ENCODE measurements at regions not wholly inside any gene's neighbourhood (a gene's known extent, or its start where the extent isn't known, plus 50 kb on each side); places are given as distances from the start of the nearest gene placed in this dataset.

DNA sequence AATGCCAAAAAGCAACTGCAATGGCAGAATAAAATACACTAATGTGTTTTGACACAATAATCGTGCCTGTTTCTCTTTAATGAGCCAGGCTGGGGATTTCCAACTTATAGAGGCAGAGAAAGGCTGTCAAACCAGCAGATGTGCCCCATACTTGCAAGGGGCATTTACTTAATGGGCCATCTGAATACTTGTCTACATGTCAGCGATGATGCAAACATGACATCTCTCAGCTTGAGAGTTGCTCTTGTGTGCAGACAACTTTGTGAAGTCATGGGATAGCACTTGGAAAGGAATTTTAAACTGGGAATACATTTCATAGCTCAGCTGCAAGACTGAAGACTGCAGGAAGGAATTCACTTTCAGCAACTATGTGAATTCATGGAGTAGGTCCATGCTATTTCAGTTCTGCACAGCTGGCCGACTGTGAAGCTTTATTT is 127.4 kb upstream of the ADAMTS9 start:
- H3K4me2 ChIP-seq, result no peak overlapping the region
- no peaks in the 10 kb centered on the region; the same call in 2 of the 3 replicates for H3K9me3 Mint-ChIP-seq
- DNase-seq (ENCODE audit: low spot score) (no peak), ATAC-seq (no peak)
- no peaks in the 10 kb centered on the region for H3K79me2 ChIP-seq (replicated peaks; ENCODE audit: insufficient read depth)
- no peaks in the 10 kb centered on the region for H3K9me2 ChIP-seq (ENCODE audit: insufficient read depth)
- H3K27ac ChIP-seq (ENCODE audit: low read depth), result no peak overlapping the region
- H3K4me1 Mint-ChIP-seq, result no peaks in the 10 kb centered on the region; the same call in 2 of the 3 replicates
- H3K4me3 ChIP-seq, result no peak overlapping the region
- no peak overlapping the region for H3K4me3 Mint-ChIP-seq
- no peak overlapping the region for H2AFZ ChIP-seq
- TF ChIP-seq STAT1 (IDR thresholded peaks at IDR 0.05; ENCODE audit: unreplicated experiment) (no peak), NANOG (IDR thresholded peaks at IDR 0.05; ENCODE audit: borderline replicate concordance) (no peak), ZNF331 (CRISPR knock-in tag; IDR thresholded peaks at IDR 0.05; ENCODE audit: low read depth) (no peak), EZH2phosphoT487 (IDR thresholded peaks at IDR 0.05; ENCODE audit: unreplicated experiment) (no peak)
- TF ChIP-seq, protein P1, sequence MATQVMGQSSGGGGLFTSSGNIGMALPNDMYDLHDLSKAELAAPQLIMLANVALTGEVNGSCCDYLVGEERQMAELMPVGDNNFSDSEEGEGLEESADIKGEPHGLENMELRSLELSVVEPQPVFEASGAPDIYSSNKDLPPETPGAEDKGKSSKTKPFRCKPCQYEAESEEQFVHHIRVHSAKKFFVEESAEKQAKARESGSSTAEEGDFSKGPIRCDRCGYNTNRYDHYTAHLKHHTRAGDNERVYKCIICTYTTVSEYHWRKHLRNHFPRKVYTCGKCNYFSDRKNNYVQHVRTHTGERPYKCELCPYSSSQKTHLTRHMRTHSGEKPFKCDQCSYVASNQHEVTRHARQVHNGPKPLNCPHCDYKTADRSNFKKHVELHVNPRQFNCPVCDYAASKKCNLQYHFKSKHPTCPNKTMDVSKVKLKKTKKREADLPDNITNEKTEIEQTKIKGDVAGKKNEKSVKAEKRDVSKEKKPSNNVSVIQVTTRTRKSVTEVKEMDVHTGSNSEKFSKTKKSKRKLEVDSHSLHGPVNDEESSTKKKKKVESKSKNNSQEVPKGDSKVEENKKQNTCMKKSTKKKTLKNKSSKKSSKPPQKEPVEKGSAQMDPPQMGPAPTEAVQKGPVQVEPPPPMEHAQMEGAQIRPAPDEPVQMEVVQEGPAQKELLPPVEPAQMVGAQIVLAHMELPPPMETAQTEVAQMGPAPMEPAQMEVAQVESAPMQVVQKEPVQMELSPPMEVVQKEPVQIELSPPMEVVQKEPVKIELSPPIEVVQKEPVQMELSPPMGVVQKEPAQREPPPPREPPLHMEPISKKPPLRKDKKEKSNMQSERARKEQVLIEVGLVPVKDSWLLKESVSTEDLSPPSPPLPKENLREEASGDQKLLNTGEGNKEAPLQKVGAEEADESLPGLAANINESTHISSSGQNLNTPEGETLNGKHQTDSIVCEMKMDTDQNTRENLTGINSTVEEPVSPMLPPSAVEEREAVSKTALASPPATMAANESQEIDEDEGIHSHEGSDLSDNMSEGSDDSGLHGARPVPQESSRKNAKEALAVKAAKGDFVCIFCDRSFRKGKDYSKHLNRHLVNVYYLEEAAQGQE (IDR thresholded peaks at IDR 0.05; ENCODE audit: unreplicated experiment), result no peak
- TF ChIP-seq, protein P2, sequence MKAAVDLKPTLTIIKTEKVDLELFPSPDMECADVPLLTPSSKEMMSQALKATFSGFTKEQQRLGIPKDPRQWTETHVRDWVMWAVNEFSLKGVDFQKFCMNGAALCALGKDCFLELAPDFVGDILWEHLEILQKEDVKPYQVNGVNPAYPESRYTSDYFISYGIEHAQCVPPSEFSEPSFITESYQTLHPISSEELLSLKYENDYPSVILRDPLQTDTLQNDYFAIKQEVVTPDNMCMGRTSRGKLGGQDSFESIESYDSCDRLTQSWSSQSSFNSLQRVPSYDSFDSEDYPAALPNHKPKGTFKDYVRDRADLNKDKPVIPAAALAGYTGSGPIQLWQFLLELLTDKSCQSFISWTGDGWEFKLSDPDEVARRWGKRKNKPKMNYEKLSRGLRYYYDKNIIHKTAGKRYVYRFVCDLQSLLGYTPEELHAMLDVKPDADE (IDR thresholded peaks at IDR 0.05), result no peak
- H3F3A ChIP-seq (replicated peaks; ENCODE audit: low read depth), result no peaks in the 10 kb centered on the region
- H3K36me3 ChIP-seq (ENCODE audit: insufficient read depth), result no peaks in the 10 kb centered on the region
- no peaks in the 10 kb centered on the region for H3K4me1 ChIP-seq (ENCODE audit: insufficient read depth)
- no peaks in the 10 kb centered on the region for H4K20me1 ChIP-seq (replicated peaks; ENCODE audit: insufficient read depth)
- H3K27me3 ChIP-seq (ENCODE audit: insufficient read depth), result no peaks in the 10 kb centered on the region
- peaks cover 3% of the 10 kb centered on the region for H3K27me3 Mint-ChIP-seq (ENCODE audit: insufficient read depth, low read depth, poor library complexity)
- H3K27ac Mint-ChIP-seq, result no peak overlapping the region
- H3K36me3 Mint-ChIP-seq (ENCODE audit: low read depth), result no peaks in the 10 kb centered on the region

DNA sequence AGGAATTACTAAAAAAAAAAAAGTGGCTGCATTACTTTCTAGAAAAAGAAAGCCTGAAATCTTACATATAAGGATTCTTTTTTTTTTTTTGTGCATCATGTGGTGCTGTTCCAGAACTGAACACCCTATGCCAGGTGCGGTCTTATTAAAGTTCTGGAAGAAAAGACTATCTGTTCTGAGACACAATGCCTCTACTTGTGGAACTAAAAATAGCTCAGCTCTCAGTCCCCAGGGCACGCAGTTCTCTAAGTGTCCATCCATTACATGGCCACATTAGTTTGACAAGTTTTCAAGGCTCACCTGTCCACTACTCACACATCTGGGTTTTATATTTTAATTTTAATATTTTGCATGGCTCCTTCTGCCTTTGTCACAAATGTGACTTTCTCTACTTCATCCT is 126.6 kb upstream of the ADAMTS9 start:
- Histone ChIP-seq H4K20me1 (replicated peaks; ENCODE audit: insufficient read depth) (no peaks in the 10 kb centered on the region), H3F3A (replicated peaks; ENCODE audit: low read depth) (no peaks in the 10 kb centered on the region), H3K27ac (ENCODE audit: low read depth) (no peak overlapping the region), H3K4me1 (ENCODE audit: insufficient read depth) (no peaks in the 10 kb centered on the region), H3K9me2 (ENCODE audit: insufficient read depth) (no peaks in the 10 kb centered on the region), H3K4me2 (no peak overlapping the region), H2AFZ (no peak overlapping the region), H3K4me3 (no peak overlapping the region), H3K36me3 (ENCODE audit: insufficient read depth) (no peaks in the 10 kb centered on the region), H3K79me2 (replicated peaks; ENCODE audit: insufficient read depth) (no peaks in the 10 kb centered on the region), H3K27me3 (ENCODE audit: insufficient read depth) (no peaks in the 10 kb centered on the region)
- H3K9me3 Mint-ChIP-seq, result no peaks in the 10 kb centered on the region; the same call in 2 of the 3 replicates
- H3K4me1 Mint-ChIP-seq, result no peaks in the 10 kb centered on the region; the same call in 2 of the 3 replicates
- DNase-seq (ENCODE audit: low spot score) (no peak), ATAC-seq (no peak)
- peaks cover 3% of the 10 kb centered on the region for H3K27me3 Mint-ChIP-seq (ENCODE audit: insufficient read depth, low read depth, poor library complexity)
- TF ChIP-seq CREB1 (CRISPR knock-in tag; IDR thresholded peaks at IDR 0.05; ENCODE audit: low read depth), result no peak
- TF ChIP-seq, protein P2 (IDR thresholded peaks at IDR 0.05), result no peak
- TF ChIP-seq NANOG (IDR thresholded peaks at IDR 0.05; ENCODE audit: borderline replicate concordance), result no peak
- TF ChIP-seq JUNB (IDR thresholded peaks at IDR 0.05; ENCODE audit: unreplicated experiment), result no peak
- H3K27ac Mint-ChIP-seq, result no peak overlapping the region
- no peaks in the 10 kb centered on the region for H3K36me3 Mint-ChIP-seq (ENCODE audit: low read depth)
- no peak overlapping the region for H3K4me3 Mint-ChIP-seq
